CD4-positive, alpha-beta T cell treated with Interleukin-2 at 100 ng/mL for 4 hours (primary cell): ENCODE measurements at regions not wholly inside any gene's neighbourhood (a gene's known extent, or its start where the extent isn't known, plus 50 kb on each side); places are given as distances from the start of the nearest gene placed in this dataset.
"Not testable (repeated sequence)": the region's sequence is repeated elsewhere in the genome, so short reads cannot be mapped to it uniquely, and the experiment has no call there.

Experiments used
- DNase-seq: peaks from one replicate; pipeline ENCODE4 v3.0.0-alpha.2; 2020; ENCODE audit warnings: low spot score

GRCh38 chr15:83335542-83335941, 51.1 kb upstream of the BNC1 start:
- DNase-seq, result not testable (repeated sequence)

DNA sequence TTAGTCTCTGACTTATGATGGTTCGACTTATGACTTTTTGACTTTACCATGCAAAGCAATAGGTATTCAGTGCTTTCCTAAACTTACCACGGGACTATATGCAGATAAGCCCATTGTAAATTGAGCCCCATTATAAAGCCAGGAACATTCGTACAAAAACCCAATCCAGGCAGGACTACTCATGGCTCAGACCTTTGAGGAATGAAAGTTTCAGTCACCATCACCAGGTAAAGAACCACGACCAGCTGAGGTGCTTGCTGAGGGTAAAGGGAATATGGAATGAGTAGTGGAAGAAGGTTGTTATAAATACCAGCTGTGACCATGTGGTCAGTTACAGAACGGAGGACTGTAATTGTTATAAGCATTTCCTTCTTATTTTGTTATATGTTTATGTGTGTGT, 54.9 kb upstream of the BNC1 start:
- DNase-seq, result no peak

GRCh38 chr15:83340087-83340486, 55.6 kb upstream of the BNC1 start:
- no peak for DNase-seq

- no peak for DNase-seq
Measured at GRCh38 chr15:83346342-83346741, 61.9 kb upstream of the BNC1 start.

DNA sequence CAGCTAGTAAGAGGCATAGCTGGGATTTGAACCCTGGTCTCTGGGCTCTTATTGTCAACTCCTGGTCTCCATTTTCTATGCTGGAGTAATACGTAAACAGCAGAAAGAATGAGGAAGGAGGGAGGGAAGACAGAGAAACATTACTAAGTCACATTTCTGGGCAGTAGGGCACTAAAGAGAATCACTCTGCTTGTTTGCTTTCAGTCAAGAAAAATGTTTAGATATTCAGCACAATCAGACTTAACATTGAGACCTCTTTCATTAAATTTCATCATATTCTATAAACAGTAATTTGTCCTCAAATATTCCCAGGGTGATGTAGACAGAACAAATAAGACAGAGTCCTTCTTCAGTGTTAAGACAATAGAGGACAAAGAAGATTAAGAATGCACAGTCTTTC, 67.7 kb upstream of the BNC1 start:
- no peak for DNase-seq

DNA sequence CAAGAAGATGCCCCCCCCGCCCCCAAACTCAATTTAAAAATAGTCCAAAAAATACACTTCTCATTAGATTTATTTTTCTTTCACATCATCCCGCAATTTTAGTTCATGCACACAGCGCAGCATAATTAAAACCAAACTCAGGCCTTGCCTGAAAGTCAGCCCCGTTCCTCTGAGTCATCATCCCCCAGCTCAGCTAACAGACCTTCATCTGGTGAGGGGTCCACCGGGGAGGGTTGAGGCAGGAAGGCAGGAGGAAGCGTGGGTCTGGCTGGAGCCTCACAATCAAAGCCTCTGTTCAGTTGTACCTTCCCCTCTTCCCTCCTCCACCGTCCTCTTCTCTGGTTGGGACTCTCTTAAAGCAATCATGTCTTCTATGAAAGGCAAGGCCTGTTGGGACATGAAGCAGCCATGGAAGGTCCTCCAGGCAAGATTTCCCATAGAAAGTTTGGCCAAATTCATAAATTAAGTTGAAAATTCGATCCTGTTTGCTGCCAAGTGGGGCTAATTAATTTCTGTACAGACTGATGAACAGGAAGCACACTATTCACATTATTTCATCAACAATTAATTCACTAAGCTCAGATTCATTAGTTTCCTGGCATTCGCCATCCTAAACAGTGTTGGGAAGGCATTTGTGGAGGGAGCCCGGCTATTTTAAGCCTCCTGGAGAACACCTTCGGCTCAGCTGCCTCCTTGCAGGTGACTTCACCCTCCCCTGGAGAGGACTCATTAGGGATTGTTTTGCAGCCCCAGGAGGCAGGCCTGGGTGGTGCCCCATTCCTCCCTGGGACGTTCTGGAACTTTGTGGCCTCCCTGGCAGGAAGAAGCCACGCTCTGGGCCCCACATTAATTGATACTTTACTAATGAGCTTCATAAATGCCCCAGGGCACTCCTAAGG, 72.3 kb upstream of the BNC1 start:
- DNase-seq, result no peak

GRCh38 chr15:83358972-83359564, 74.6 kb upstream of the BNC1 start:
- DNase-seq, result no peak

GRCh38 chr15:83362706-83363105, 78.2 kb upstream of the BNC1 start:
- no peak for DNase-seq

DNA sequence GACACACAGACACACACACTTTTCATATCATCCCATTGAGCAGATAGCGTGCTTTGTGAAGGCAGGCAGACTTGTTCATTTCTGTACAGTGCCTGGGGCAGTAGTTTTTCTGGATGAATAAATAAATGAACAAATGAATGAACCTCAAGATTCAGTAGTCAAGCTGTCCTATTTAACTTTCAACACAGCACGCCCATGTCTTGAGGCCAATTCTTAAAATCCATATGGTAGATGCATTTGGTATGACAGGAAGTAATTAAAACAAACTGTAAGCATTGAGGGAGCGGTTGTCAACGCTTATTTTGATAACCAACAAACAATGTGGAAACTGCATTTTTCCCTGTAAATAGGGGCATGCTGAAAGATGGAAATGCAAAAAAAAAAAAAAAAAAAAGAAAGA, 80.0 kb upstream of the BNC1 start:
- no peak for DNase-seq

DNA sequence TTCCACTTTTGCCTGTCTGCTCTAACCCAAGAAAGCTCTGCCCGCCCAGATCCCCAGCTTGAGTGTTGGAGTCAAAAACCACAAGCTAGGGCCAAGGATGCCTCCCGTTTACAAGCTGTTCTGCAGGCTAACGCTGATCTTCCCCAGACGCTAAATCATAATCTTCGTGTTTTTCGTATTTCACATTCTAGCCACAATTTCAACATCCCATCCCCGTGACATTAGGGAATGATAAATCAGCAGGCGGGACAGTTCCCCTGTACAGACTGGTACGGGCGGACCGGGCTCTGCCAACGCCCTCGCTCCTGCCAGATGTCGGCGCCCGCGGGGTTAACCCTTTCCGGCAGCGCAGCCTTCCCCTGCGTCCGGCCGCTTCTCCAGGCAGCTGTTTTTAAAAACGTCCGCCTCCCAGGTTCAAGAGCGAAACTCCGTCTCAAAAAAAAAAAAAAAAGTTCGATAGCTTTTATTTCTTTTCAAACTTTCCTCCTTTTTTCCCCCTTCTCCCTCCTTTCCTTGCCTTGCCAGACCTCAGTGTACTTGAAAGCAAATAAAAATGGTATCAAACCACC, 81.0 kb upstream of the BNC1 start:
- no peak for DNase-seq

DNA sequence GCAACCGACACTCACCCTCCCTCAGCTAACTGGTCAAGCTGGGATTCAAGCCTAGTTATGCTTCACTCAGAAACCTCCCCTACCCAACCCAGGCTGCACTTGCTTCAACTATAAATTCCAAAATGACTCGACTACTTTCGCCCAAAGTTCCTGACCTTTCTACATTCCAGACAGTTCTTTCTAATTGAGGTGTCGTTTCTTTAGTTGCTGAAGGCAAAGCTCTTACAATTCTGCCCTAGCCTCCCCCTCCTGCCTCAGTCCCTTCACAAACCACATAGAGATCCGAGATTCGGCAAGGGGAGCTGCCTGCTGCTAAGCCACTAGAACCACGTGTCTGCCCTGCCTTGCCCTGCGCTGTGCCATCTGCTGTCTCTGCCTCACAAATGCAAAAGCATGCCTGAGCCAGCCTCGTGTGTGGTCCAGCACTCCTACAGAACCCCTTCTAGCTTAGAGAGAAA, 74.7 kb upstream of the SH3GL3 start:
- DNase-seq, result no peak

- no peak for DNase-seq
Measured at GRCh38 chr15:83378921-83379578, 68.1 kb upstream of the SH3GL3 start.

GRCh38 chr15:83379579-83379959, 67.6 kb upstream of the SH3GL3 start:
- DNase-seq, result no peak

- no peak for DNase-seq
Measured at GRCh38 chr15:83380059-83380458, 67.1 kb upstream of the SH3GL3 start.

GRCh38 chr15:83380682-83381081, 66.5 kb upstream of the SH3GL3 start:
- DNase-seq, result peak; percentile 7

DNA sequence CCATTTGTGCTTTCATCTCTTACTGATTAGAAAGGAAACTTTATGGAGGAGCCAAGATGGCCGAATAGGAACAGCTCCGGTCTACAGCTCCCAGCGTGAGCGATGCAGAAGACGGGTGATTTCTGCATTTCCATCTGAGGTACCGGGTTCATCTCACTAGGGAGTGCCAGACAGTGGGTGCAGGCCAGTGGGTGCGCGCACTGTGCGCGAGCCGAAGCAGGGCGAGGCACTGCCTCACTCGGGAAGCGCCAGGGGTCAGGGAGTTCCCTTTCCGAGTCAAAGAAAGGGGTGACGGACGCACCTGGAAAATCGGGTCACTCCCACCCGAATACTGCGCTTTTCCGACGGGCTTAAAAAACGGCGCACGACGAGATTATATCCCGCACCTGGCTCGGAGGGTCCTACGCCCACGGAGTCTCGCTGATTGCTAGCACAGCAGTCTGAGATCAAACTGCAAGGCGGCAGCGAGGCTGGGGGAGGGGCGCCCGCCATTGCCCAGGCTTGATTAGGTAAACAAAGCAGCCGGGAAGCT, 63.5 kb upstream of the SH3GL3 start:
- DNase-seq, result not testable (repeated sequence)

- DNase-seq, result no peak
Measured at GRCh38 chr15:83396101-83396500, 51.0 kb upstream of the SH3GL3 start.
